ENCODE measurements at regions not wholly inside any gene's neighbourhood (a gene's known extent, or its start where the extent isn't known, plus 50 kb on each side); places are given as distances from the start of the nearest gene placed in this dataset.

DNA sequence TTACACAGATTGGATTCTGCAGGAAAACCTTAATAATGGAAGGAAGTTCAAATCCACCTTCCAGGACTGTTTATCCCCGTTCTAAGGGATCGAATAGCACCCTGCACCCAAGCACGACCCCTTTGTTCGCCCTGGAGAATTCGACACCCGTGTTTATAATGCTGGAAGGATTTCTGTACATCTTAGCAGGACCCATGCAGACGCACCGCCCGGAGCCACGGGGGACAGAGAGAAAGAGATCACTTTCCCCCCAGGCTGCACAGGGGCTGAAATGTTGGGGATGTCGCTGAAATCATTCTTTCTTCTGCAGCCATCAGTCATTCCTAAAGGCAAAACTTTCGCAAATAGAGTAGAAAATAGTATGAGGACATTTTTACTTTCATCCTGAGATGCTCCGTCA lies 238.7 kb upstream of the SALL3 start:
- no peak for DNase-seq

- no peak for DNase-seq
Measured at GRCh38 chr18:78741381-78742217, 238.0 kb upstream of the SALL3 start.

DNA sequence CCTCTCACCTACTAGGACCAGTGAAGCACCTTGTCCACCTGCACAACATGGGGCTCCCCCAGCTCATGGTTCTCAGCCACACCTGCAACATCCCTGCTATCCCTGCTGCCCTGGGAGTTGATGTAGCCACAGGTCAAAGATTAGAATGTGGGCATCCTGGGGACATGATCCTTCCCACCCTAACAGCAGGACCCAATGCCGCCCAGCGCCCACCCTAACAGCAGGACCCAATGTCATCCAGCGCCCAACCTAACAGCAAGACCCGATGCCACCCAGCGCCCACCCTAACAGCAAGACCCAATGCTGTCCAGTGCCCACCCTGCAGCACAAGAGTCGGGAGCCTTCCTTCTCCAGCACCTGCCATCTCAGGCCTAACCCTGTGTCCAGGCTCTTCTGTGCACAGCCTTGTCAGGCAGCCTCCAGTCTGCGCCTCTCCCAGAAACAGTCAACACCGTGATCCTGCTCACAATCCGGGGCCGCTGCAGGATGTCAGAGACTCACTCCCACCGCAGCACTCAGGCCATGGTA lies 237.3 kb upstream of the SALL3 start:
- no peak for DNase-seq

DNA sequence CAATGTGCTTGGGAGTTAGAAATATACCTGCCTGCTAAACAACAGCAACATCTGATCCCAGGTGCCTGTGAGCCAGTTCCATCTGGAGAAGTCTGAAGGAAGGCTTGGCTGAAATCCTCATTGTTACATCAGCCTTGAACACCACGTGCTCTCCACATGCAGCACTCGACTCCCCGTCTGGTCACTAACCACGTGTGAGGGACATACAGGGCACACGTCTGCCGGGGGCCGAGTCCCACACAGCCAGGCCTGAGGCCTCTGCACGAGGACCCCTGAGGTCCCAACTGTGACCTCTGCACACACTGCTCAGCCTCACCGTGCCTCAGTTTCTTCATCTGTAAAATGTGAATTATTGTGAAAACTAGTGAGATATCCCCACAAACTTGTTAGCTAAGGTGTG lies 236.5 kb upstream of the SALL3 start:
- no peak for DNase-seq

GRCh38 chr18:78751664-78752063 lies 228.0 kb upstream of the SALL3 start:
- DNase-seq, result no peak

GRCh38 chr18:78753240-78753639 lies 226.4 kb upstream of the SALL3 start:
- no peak for DNase-seq

GRCh38 chr18:78754311-78755043 lies 225.1 kb upstream of the SALL3 start:
- DNase-seq, result no peak

- no peak for DNase-seq
Measured at GRCh38 chr18:78757014-78757413, 222.6 kb upstream of the SALL3 start.

- DNase-seq, result no peak
Measured at GRCh38 chr18:78758496-78758895, 221.1 kb upstream of the SALL3 start.

GRCh38 chr18:78762753-78763152 lies 216.9 kb upstream of the SALL3 start:
- DNase-seq, result no peak

GRCh38 chr18:78764544-78764943 lies 215.1 kb upstream of the SALL3 start:
- no peak for DNase-seq

DNA sequence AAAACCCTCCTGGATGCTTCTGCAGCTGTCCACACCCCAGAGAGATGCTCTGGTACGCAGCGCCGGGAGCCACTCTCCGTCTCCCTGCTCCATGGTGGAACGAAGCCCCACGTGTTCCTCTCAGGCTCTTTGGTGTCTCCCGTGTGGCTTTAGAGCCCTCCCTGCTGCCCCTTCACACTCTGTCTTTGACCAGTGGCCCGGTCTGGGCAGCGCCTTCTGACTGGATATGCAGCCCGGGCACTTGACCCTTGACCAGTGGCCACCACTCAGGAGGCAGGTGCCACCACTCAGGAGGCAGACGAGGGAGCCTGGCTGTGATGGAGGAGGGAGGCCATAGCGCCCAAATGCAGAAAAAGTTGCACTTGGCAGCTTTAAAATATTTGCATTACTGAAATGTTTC lies 214.5 kb upstream of the SALL3 start:
- no peak for DNase-seq

DNA sequence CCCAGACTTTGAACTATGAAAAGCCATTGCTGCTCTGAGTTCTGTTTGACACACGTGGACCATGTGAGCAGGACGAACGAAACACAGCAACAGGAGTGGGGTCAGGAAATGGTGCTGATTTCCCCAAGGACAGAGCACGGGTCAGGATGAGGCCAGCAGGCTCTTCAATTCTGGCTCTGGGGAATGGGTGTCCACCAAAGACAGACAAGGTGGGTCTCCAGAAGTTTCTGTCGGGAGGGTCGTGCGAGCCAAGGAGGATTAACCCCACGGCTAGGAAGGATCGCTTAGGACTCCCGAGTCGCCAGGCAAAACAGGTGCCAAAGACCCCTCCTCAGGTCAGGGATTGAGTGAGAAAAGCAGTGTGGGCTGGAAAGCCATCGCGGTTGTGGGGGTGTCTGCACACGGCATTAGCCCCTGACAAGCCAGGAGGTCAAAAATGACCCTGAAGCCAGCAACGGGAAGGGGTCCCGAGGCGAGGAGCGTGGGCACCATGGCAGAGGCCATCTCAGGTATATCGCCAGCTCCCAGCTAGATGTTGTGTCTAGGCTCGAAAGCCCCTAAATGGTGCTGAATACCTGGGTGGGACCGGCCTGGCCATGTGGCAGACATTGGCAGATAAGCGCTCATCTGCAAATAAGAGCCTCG lies 213.9 kb upstream of the SALL3 start:
- no peak for DNase-seq

DNA sequence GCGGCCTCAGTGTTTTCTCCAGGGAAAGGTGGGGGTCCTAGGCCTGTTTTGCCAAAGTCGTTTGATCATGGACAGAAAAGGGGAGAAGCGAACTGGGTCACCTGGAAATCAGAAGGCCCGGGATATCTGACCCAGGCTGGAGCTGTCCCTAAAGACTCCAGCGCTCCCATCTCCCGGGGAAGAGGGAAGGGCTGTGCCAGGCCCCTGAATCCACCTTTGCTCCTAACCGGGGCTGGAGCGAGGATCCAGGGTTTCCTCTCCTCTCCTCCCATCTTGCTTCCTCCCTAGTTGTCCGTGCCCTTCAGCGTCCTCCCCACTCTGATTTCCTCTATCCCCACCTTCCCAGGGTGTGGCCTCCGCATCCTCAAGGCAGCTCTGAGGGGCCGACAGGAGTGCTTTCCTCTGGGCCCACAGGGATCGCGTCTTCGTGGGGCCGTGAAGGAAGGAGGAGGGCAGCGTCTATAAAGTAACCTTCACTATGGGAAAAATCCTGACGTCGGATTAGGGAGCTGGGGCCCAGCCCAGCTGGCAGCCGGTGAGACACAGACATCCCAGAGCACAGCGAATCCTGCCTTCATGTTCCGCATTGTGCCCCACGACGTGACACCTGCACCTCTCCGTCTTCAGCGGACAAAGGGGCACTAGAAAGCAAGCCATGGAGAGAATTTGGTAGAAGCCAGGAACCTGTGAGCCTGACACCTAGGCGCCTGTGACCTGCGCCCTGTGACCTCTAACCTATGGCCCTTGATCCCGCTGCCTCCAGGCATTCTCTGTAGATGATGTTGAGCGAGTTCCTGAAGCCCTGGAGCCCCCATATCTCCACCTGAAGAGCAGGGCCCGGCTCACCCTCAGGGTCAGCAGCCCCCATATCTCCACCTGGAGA lies 212.7 kb upstream of the SALL3 start:
- no peak for DNase-seq

GRCh38 chr18:78767648-78768071 lies 212.0 kb upstream of the SALL3 start:
- no peak for DNase-seq

- DNase-seq, result no peak
Measured at GRCh38 chr18:78768221-78768620, 211.4 kb upstream of the SALL3 start.

- DNase-seq, result no peak
Measured at GRCh38 chr18:78768656-78769501, 210.7 kb upstream of the SALL3 start.

DNA sequence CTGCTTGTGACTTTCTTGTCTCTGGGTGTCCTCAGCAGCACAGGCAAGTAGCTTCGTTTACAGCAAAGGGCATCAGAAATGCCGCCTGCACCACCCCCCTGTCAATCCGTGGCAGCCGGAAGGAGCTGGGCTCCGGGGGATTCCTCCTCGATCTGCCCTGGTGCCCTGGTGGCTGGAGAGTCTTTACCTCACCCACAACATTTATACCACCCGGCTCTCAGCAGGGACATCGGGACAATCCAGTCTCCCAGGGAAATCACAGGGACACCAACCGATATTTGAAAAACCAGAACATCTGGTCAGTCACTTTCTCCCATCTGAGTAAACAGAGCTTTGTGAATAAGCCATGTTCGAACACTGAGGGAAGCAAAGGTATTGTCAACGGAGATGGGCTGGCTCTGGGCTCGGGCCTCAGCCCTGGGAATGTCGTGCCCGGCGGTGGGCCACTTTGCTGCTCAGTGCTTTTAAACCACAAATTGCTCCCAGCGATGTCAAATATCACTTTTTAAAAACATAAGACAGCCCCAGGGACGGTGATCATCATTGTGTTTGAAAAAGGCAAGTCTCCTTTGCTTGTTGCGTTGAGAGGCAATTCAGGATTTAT lies 210.0 kb upstream of the SALL3 start:
- DNase-seq, result no peak

- no peak for DNase-seq
Measured at GRCh38 chr18:78770139-78770822, 209.3 kb upstream of the SALL3 start.

GRCh38 chr18:78770823-78771139 lies 208.8 kb upstream of the SALL3 start:
- no peak for DNase-seq

All from renal pelvis (tissue), 1 donor.